Hematopoietic multipotent progenitor cell (in vitro differentiated cells): ENCODE measurements at regions not wholly inside any gene's neighbourhood (a gene's known extent, or its start where the extent isn't known, plus 50 kb on each side); places are given as distances from the start of the nearest gene placed in this dataset.

Source experiments
- DNase-seq, 3 donors: peaks; one replicate each; pipeline ENCODE4 v3.0.0-alpha.2; 2011 to 2015; ENCODE audit warnings: low read depth in 2 of 3, low spot score in 2 of 3

DNA sequence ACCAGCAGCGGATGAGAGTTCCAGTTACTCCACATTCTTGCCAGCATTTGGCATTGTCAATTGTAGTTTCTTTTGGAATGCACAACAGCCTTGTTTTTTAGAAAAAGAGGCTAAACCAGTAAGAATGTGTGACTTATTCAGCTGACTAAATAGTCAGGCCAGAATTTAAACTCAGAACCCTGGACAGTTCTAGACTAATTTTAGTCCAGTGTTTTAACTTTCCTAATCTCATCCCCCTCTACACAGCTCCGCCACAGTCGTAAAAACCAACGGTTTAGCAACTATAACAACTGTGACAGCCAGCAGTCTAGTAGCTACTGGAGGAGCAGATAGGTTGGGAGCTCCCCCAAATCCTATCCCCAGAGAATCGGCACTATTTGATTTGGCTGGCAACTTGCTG is 103.7 kb downstream of the FOXD1 start:
- no peak for DNase-seq

- DNase-seq, result no peak
These were observed 108.9 kb downstream of the FOXD1 start for GRCh38 chr5:73339711-73340110.

DNA sequence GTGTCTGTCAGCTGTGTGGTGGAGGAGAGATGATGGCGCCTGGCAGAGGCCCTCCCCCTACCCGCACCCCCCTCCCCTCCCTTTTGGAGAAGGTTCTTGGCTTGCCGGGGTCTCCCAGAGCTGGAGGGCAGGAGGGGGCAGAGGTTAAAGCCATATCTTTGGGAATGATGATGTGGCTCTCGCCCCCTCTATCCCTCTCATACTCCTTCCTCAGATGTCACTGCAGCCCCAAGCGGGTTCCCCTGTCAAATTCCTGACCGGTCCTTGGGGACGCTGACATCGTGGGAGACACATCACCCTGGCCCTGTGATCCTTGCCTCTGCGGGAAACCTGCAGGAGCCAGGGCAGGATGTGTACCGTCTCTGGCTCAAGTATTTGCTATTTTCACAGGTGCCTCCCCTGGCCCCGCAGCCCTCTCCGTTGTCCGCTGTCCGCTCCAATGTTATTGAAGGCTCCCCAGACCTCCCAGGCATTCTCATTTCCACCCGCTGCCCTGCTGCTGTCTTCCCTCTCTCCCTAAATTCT is 109.5 kb downstream of the FOXD1 start:
- DNase-seq, result no peak

GRCh38 chr5:73338256-73339050 is 110.1 kb downstream of the FOXD1 start:
- no peak for DNase-seq

DNA sequence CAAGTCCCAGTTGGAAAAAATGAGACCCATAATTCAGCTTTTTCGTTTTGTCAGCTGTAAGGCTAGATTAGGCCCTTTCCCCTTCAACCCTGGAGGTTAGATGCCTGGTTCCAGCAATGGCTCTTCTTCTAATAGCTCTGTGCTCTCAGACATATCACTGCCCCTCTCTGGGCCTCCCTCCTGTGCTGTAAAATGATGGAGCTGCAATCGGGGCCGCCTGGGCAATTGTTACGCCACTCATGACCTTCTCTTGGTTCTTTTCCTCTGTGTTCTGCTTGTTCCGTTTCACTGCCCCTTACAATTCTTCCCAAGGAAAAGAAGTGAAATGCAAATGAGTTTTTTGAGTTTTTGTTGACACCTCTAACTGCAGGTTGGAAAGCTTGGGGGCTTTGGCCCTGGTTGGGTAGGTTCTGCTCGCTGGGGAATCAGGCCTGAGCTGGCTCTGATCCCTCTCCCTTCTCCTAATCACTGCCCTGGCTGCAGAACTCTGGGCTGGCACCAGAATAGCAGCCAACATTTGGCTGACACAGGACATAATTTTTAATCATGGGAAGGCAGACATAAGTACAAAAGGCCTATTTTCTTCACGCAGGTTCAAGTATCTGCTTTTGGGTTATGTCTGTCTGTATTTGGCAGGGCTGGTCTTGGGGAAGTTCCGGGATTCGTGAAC is 110.9 kb downstream of the FOXD1 start:
- DNase-seq, result no peak

DNA sequence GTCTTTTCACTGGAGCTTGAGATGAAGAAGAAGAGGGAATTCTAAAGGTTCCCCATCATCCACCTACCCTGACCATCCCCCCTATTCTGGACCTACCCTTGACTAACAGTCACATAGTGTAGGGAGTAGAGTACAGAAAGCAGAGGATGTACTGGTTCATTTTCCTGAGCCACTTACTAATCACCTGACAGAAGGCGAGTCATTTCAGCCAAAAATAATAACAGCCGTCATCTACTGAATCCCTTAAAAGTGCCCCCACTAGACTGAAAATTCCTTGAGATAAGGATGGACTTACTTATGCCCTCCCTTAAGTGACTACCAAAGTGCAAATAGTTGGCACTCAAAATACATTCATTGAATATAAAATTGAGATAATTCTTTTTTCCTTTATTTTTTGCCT is 112.2 kb downstream of the FOXD1 start:
- DNase-seq, result no peak

- DNase-seq, result no peak
These were observed 114.5 kb downstream of the FOXD1 start for GRCh38 chr5:73333944-73334703.

DNA sequence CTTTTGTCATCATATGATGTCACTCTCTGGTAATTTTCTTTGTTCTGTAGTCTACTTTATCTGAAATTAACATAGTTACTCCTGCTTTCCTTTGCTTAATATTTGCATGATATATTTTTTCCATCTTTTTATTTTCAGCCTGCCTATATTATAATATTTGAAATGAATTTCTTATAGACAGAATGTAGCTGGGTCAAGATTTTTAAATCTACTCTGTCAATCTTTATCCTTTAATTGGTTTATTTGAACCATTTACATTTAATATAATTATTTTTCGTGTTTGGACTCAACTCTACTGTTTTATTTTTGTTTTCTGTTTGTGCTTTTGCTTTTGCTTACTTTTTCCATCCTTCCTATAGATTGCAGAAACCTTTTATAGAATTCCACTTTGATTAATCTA is 118.0 kb downstream of the FOXD1 start:
- DNase-seq, result no peak

- no peak for DNase-seq
These were observed 119.9 kb downstream of the FOXD1 start for GRCh38 chr5:73328640-73329039.

DNA sequence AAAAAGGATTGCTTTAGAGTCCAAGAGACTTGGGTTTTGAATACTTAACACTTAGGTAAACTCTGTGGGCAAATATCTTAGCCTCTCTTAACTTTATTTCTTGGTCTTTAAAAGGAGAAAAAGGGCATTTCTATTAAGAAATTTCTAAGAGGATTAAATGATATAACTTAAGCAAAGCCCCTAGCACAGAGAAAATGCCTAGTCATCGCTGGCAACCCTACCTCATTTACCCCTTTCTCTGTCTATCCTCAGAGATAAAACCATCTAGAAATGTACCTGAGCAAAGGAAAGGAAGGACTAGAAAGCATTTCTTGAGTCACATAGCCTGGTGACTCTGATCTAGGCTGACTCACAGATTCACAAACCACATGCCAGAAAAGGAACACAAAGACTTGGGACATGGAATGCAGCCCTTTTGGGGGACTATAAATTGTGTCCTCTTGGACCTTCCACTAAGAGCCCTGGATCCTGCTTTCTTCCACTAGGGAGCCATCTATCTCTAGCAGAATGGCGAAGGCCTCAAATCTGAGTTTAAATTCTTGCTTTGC is 120.6 kb downstream of the FOXD1 start:
- DNase-seq, result no peak

DNA sequence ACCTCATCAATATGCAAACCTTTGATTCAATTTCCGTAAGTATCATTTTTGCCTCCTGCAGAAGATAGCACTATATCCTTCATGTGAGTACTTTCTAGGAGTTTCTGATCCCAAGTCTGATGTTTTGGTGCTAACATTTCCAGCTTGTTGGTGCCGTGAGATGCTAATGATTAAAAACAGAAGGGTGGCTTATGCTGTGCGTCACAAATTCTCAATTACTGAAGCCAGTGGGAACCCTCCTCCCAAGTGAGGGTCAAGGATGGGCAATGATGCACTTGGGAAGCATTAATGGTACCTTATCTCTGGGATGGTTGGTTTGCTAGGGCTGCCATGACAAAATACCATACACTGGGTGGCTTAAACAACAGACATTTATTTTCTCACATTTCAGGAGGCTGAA is 123.0 kb downstream of the FOXD1 start:
- DNase-seq, result no peak

DNA sequence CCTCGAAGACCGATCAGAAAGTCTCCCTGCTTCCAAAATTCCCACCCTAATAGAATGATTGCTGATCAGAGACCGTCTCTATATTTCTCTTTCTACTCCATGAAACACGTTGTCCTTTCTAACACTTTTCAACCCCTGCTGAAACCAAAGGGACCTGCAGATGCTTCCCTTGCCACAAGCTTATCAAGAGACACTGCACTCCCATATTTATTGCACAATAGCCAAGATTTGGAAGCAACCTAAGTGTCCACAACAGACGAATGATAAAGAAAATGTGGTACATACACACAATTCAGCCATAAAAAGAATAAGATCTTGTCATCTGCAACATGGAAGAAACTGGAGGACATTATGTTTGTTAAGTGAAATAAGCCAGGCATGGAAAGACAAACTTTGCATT is 125.1 kb downstream of the FOXD1 start:
- DNase-seq, result no peak

- no peak for DNase-seq
These were observed 126.0 kb downstream of the FOXD1 start for GRCh38 chr5:73322437-73323076.

DNA sequence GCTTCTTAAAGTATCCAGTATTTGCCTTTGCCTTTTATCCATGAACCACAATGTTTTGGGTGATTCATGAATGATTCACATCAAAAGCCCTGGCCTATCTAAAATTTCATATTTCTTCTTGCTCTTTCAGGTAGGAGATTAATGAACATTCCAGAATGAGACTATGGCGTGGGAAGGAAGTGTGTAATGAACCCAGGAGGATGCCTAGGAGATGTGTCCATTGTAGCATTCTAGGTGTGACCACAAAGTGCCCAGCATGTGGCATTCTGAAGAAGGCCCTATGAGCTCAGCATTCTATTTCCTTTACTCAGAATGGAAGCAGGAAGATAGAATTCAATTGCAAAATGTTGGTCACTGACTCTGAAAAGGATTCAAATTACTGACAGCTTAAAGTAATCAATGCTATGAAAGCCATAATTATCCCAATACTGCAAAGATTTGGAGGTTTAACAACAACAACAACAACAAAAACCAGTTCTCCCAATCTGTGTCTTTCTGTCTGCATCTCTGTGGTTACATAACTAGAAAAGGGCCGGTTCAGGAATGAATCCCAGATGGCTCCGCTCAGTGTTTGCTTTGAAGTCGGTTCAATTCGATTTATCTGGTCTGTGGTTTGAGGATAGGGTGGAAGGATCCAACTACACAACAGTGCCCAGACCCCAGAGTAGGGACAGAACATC is 126.7 kb downstream of the FOXD1 start:
- no peak for DNase-seq

GRCh38 chr5:73319036-73319435 is 129.5 kb downstream of the FOXD1 start:
- no peak for DNase-seq

- no peak for DNase-seq
These were observed 130.3 kb downstream of the FOXD1 start for GRCh38 chr5:73318308-73318719.

- DNase-seq, result no peak
These were observed 131.1 kb downstream of the FOXD1 start for GRCh38 chr5:73317523-73317922.

DNA sequence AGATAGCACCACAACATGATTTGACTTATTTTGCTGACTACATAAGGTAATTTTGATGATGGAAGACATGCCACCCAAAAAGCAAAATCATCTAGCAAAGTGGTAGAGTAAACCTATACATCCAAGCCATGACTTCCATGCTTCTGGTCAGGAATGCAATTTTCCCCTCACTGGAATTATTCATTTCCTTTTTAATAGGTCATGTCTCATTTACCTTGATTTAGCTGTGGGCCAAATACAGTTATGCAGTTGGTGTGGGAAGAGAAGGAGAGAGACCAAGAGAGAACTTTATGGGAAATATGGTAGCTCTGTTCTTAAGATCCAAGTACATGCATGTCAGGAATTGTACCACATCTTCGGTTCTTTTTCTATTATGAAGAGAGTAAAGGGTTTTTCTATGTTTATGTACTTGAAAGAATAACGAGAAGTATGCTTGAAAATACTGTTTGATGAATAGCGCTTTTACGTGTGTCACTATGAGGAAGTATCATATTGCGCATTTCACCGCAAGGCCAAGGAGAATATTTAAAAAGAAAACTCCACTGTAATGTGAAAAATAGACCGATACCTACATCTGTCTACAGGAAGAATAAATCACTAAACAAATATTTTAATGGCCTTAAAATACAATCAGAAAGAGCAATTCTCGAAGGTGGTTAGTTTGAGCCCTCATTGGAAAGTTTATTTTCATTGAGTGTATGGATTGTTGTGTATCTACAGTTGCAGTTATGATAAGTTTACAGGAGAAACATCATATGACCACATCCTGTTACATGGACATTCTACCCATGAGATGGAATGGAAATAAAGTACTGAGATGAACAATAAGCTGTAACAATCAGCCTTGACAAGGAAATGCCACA is 134.0 kb downstream of the FOXD1 start:
- DNase-seq, result no peak

- DNase-seq, result no peak
These were observed 135.6 kb downstream of the FOXD1 start for GRCh38 chr5:73312872-73313510.
